GM19455 (cell line): ENCODE measurements at regions not wholly inside any gene's neighbourhood (a gene's known extent, or its start where the extent isn't known, plus 50 kb on each side); places are given as distances from the start of the nearest gene placed in this dataset.
"Not testable (repeated sequence)": the region's sequence is repeated elsewhere in the genome, so short reads cannot be mapped to it uniquely, and the experiment has no call there.

Experiments
- ATAC-seq: cut with Tn5 transposase; IDR thresholded peaks from one replicate; pipeline ENCODE4 v1.9.1; 2021; ENCODE audit not compliant: unreplicated experiment

DNA sequence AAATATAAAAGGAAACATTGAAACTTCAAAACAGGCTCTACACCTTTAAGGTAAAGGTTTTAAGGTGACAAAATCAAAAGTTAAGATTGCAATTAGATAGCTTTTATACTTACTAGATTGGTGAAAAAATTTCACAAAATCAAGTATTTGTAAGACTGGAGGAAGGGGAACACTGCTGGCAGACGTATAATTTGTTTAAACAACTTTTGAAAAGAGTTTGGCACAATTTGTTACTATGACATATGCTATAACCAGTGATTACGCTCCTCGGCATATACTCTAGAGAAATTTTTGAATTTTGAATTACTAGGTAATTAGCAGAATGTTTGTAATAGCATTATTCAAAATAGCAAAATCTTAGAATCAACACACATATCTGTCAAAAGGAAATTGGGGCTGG is 425.0 kb downstream of the LRRIQ3 start:
- ATAC-seq = no peak

DNA sequence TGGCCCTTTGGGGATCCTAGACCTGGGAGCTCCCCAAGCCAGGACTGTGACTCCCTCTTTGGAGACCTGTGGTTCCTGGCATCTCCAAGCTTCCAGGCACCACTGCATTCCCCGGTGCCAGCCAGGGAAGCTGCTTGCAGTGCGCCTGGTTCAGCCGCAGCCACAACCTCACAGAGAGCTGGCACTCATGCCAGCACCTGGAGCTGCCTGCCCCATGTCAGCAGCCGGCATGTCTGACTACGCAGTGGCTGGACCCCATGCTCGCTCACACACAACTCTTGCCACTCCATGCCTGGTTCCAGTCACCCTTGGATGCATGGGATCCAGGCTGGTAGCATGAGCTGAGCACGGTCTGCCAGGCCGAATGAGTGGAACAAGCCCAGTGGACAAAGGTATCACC is 426.6 kb downstream of the LRRIQ3 start:
- ATAC-seq = no peak

DNA sequence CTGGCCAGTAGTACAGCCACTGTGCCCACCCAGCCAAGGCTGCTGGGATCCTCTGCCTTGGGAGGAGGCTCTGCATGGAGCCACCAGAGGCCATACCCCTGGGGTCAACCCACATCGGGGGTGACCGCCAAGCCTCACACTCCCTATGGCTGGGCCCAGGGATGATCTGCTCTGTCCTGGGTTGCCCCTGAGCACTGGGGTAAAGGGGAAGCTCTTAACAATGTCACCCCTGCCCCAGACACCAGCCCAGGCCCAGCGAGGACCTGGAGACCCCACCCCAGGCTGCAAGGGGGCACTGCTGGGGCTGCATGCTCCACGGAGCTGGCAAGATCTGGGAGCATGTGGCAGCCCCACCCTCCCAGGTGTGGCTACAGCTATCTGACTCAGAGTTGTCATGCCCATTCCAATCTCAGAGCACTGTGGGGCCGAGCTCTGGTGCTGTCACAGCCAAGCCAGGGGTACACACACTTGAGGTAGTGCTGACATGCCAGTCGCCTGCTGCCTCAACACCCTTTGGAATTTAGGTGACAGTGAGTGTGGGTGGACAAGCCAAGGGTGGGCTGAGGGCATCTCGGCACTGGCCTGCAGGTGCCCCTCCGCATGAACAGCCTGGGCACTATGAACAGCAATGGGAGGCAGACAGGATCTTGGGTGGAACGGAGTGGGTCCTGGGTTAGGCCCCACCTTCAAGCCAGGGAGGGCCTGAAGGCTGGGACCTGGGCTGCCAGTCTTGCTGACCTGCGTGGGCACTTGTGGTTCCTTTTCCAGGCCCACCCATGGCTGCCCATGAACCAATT is 427.7 kb downstream of the LRRIQ3 start:
- ATAC-seq = no peak

DNA sequence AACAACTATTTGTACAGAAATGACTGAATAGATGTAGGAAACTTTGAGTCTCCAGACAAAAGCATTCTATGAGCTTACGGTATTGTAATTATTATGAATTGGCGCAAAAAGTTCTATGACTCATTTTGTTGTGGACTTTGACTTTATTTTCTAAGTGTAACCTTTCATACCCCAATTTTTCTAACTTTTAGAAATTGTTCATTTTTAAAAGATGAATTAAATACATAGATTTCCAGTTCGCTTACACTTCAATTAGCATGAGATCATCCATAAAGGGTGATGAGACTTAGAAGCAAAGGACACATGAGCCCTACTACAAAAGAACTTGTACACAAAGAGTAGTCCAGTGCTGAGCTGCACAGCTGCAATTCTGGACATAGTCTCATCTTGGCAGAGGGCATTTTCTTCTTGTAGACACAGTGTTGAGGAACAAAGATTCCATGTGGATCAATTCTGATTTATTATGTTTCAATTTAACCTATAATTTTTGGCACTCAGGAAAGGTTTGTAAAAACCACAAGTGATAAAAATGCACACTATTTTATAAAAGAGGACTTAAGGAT is 431.1 kb downstream of the LRRIQ3 start:
- ATAC-seq = no peak

DNA sequence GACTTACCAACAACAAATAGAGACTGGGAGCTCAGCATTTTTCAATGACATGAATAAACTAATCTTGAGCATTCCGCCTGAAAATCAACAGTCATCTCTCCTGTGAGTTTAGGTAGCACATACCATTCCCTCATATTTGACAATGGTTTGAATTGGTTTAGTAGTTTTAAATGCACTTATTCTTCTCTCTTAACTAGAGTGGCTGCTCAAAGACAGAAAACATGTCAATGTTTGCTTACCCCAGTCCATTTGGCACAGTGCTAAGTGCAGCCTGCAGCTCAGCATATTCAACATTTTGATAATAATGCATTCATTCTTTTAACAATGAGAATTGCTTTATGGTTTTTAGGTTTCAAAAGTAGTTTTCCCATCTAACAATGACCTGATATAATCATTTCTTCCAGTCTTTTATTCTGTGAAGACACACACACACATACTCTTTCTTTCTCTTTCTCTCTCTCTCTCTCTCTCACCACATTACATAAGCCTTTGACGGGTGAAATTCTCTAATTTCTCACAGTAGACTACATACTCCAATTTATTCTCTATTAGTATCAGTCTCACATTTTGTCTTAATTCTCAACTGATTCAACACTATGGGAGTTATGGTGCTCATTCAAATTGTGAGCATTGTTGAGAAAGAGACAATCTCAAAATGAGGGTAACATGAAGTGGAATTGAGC is 432.3 kb downstream of the LRRIQ3 start:
- no peak for ATAC-seq

DNA sequence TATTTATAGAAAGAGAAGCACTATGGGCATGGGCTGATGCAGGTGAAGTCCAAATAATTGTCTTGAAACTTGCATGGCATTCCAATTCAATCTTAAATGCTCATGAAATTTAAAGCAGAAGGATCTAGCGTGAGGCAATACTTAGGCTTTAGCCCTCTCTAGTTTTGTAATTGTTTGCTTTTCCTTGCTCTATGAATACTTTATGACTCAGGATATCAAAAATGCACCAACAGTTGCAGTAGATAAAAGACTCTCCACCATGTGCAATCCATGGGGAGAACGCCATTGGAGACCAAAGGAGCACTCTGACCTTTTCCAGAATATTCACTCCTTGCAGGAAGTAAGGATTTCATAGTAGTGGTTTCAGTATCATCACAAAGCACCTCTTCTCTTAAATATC is 436.4 kb downstream of the LRRIQ3 start:
- ATAC-seq = no peak

DNA sequence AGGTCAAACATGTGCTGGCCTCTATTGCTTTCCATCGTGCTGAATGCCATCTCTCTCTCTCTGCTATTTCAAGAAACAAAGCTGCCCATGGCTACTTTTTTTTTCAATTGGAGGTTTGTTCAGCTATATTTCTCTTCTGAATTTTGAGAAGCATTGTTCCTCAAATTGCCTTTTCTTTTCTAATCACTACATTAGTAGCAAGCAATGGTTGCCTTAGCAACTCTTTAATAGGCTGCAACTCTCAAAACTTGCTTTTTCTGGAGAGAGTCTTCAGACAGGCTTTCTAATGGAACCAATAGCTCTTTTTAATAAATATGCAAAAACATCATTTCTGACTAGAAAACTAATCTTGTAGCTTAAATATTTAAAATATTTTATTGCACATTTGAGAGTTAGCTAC is 439.0 kb downstream of the LRRIQ3 start:
- no peak for ATAC-seq

DNA sequence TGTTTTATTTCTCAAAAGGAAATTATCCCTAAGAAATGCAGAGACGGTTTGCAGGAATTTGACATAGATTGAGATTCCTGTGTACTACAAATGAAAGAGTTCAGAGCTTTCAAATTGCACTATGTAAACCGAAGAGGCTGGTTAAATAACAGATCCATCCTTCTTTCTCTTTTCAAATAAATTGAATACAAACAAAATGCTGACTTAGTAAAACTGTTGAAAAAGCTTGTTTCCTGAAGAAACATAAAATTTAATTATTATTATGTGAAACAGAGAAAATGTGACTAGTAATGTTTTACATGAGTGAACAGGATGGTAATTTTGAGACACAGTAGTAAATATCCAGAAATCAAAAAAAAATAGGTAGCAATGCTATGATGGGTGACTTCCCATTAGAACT is 441.2 kb downstream of the LRRIQ3 start:
- ATAC-seq = no peak

DNA sequence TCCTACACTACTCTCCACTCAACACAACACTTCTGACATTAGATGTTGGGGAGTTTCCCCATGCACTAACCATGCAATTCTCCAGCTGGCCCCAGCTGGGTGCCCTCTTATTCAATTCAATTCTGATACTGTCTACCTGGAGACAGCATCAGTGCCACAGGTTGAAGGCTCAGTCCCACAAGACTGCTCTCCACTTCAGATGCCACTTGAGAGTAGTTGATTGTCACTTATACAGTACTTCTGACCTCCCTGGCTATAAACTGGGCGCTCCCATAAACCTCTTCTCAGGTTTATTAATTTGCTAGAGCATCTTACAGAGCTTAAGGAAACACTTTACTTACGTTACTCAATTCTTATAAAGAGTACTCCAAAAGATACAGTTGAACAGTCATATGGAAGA is 442.3 kb downstream of the LRRIQ3 start:
- no peak for ATAC-seq

DNA sequence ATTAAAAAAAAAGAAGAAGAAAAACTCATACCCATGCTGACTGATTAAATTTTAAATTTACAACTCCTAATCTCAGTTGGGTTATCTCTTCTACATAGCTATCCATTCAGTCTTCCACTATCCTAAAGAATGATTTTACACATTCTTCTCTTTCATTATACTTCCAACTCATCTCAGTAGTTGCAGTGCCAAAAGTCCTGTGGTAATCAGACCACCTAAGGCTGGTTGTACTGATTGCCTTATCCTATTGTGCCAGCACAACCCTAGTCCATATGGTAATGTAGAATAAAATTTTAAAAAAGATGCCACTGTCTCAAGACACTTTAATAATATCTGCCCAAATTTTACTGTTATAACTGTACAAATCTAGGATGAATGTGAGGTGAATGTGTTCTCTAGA is 448.0 kb downstream of the LRRIQ3 start:
- ATAC-seq = no peak

DNA sequence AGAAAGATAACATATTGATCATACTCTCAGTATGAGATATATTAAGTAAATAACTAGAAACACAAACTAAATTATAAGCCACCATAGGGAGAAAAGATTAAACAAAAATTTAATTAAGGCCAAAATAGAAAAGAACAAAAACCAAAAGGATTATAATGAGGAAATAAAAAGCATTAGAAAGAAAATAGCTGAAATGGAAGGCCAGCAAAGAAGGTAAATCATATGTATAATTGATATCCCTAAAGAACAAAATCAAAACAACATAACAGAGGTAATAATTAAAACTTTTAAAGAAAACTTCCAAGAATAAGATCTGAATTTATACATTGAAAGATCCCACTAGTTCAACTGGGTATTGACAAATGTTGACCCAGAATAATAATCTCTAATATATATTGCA is 453.0 kb downstream of the LRRIQ3 start:
- ATAC-seq = no peak

DNA sequence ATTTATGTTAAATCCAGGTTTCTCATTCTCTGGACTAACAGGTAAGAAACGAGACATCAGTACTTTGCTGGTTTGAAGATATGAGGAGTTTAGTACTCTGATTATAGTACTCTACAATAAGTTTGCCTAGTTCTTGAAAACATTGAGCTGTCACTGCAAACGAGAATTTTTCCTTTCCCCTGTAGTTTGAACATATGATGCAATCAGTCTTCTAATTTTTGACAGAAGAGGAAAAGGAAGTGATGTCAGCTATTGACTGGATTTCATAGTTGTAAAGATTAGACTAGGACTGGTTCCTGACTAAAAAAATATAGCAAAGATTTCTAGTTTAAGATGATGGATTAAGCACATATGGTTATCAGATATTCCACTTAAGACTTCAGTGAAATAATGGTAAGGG is 461.9 kb downstream of the LRRIQ3 start:
- ATAC-seq = no peak

DNA sequence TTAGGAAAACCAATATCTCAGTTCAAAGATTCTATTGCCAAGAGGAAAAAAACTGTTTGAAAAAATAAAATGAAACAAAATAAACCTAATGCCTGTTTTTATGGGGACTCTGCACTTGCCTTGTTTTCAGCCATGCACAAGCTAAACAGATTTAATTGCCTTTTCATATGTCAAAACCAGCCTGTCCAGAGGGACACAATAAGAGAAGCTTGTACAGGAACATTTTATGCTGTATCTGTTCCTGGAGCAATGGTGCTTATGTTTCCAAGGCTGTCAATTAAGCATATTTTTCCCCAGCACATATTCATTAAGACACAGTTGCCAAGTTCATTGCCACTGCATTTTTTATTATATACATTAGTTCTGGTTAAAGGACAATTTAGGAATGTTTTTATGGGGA is 470.9 kb downstream of the LRRIQ3 start:
- no peak for ATAC-seq

DNA sequence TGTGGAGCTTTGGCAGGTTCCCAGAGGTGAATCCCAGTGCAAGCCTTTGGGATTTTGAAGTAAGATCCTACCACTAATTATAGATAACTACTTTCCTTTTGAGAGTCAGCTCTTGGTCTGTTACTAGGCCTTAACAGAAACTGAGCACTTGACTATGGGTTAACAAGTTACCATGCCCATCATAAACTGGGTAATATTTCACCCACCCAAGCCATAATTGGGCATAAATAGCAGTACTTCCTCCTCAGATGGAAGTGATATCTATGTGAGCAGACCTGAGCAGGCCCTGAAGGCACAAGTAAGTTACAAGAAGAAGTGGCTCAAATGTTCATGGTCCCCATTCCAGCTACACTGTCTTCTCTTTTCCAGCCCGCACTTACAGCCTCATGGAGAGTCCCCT is 475.9 kb downstream of the LRRIQ3 start:
- ATAC-seq = no peak

DNA sequence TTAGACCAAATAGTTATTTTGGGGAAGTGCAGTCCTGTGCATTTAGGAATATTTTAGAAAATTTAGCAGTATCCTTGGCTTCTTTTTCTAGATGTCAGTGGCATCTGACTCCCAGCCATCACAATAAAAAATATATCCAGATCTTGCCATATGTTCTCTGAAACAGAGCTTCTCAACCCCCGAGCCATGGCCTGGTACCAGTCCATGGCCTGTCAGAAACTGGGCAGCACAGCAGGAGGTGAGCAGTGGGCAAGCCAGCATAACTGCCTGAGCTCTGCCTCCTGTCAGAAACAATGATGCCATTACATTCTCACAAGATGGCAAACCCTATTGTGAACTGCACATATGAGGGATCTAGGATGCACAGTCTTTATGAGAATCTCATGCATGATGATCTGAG is 480.0 kb downstream of the LRRIQ3 start:
- no peak for ATAC-seq

DNA sequence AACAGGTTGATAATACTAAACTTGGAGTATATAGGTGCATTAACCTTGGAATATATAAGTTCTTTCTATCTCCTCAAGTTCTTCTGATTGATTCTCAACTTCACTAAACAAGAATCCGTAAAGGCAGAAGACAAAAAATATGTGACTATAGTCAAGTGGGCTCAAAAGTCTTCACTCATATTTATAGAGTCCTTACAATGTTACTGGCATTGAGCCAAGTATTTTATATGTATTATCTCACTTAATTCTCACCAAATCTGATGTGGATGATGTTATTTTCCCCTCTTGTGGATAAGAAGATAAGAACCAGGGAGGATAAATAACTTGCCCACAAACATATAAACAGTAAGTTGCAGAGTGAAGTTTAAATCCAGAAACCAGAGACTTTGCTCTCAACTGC is 486.9 kb downstream of the LRRIQ3 start:
- ATAC-seq = no peak

DNA sequence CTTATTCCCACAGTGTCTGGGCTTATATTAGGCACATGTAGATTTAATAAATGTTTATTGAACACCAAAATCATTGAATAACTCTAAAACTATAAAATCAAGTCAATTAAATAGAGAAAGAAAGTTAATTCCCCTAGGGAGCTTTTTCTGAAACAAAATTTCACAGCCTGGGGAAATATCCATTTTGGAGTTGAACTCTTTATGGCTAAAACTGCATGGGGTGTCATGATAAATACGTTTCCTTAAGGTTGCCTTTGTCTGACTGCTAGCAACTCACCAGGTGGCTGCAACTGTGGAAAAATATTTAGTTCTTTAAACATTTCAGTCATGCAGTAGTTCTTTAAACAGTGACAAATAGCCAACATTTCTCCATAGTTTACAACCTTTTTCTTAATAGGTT is 496.1 kb downstream of the LRRIQ3 start:
- ATAC-seq = no peak

DNA sequence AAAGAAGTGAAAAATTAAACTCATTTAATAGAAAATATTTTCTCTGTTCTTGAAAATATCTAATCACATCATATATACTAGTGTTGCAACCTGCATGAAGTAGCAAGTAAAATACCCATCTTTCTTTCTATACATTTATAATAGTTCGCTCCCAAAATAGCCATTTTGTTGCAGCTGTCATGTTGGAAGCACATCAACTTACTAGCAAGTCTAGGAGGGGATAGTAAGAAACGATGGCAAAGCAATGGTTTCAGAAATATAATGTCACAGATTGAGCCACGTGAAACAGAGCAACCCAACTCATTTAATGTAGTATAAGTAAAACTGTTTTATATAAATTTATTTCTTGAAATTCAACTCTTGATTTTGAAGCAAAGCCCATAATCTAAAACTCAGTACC is 521.8 kb downstream of the LRRIQ3 start:
- ATAC-seq = no peak

DNA sequence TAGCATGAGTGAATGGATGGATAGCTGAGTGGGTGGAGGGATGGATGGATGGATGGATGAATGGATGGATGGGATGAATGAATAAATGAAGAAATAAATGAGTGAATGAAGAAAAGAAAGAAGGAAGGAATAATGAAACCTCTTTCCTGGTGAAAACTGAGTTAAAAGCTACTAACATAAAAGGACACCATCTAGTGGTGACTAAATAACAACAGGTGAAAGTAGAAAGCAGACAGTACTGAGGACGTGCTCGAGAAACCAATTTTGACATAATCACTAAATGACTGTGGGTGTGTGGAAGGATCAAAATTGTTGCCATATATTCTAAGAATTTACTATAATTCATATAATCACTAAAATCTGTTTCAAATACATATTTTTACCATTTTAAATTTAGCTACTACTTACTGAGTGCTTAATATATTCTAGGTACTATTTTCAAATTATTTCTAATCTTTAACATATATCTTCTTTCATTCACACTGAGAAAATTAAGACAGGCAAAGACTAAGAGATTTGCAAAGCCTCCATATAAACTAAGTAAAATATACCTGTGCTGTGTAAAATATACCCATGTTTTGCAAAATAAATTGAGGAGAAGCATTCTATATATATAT is 522.9 kb downstream of the LRRIQ3 start:
- ATAC-seq = no peak

DNA sequence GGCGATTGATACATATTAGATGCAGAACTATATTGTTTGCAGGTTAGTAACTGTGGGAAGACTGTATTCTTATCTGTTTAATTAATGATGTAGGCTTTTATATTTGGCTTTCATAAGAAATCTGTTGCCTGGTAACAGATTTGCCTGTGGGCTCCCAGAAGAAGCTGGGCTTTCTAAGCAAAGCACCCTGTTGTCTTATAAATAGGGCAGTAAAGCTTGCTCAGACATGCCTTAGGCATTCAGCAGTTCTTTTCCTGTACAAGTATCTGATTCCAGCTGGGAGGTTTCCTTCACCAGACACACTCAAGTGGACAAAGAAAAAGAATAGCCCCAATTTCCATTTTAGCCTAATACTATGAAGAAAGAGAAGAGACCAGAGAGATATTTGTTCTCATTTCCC is 524.0 kb downstream of the LRRIQ3 start:
- ATAC-seq = no peak

DNA sequence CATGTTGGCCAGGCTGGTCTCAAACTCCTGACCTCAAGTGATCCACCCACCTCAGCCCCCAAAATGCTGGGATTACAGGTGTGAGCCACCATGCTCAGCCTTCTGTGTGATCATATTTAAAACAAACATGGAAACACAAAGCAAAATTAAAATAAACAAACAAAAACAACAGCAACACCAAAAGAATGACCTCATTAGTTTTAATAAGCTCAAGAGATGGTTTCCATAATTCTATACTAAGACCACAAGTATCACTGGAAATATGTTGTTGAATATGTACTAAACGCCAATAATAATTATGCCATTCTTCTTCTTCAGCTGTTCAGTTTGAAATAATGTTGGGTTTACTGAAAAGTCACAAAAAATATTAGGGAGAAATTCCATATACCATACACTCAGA is 526.4 kb downstream of the LRRIQ3 start:
- ATAC-seq = no peak

DNA sequence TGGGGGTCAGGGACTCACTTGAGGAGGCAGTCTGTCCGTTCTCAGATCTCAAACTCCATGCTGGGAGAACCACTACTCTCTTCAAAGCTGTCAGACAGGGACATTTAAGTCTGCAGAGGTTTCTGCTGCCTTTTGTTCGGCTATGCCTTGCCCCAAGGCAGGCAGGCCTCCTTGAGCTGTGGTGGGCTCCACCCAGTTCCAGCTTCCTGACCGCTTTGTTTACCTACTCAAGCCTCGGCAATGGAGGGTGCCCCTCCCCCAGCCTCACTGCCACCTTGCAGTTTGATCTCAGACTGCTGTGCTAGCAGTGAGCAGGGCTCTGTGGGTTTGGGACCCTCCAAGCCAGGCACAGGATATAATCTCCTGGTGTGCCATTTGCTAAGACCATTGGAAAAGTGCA is 530.0 kb downstream of the LRRIQ3 start:
- ATAC-seq = not testable (repeated sequence)
